Activated B cell treated with CpG ODN at 0.5 μM for 24 hours (primary cell): ENCODE measurements at regions not wholly inside any gene's neighbourhood (a gene's known extent, or its start where the extent isn't known, plus 50 kb on each side); places are given as distances from the start of the nearest gene placed in this dataset.

ENCODE experiments used
- ATAC-seq: fragments of 200-7000 bp; cut with Tn5 transposase; one replicate; pipeline ENCODE4 v1.10.0; 2021; ENCODE audit warnings: low read depth, mild to moderate bottlenecking, moderate library complexity
- CTCF ChIA-PET: fragments of 350-600 bp; sonication (Branson Sonifier 250); formaldehyde crosslinking; loops from one replicate; lab custom pipeline; 2021; ENCODE audit warnings: antibody characterized with exemption; lab: Charles Lee
- POLR2A ChIA-PET: fragments of 350-600 bp; sonication (Branson Sonifier 250); formaldehyde crosslinking; loops from one replicate; lab custom pipeline; 2021; ENCODE audit warnings: antibody characterized with exemption; lab: Charles Lee
- DNase-seq: peaks from one replicate; pipeline ENCODE4 v3.0.0; 2022
- H3K27ac Mint-ChIP-seq: one replicate; pipeline ENCODE4 v1.8.0; 2020; ENCODE audit warnings: mixed read lengths
- H3K27me3 Mint-ChIP-seq: one replicate; pipeline ENCODE4 v1.8.0; 2021; ENCODE audit warnings: mixed read lengths
- H3K36me3 Mint-ChIP-seq: one replicate; pipeline ENCODE4 v1.8.0; 2021; ENCODE audit warnings: low read depth, mixed read lengths
- H3K4me1 Mint-ChIP-seq: one replicate; pipeline ENCODE4 v1.8.0; 2021; ENCODE audit warnings: mixed read lengths
- H3K4me3 Mint-ChIP-seq: one replicate; pipeline ENCODE4 v1.8.0; 2020; ENCODE audit warnings: mild to moderate bottlenecking, mixed read lengths
- H3K9me3 Mint-ChIP-seq: one replicate; pipeline ENCODE4 v1.8.0; 2020; ENCODE audit warnings: mixed read lengths
- intact Hi-C: fragments of 100-400 bp; cut with micrococcal nuclease; formaldehyde crosslinking; loops from one replicate; pipeline ENCODE4 v1.15.1; 2024
- TF ChIP-seq, protein P1 (sequence below): fragments of 200-600 bp; IDR thresholded peaks from one replicate; pipeline ENCODE4 v1.8.0; 2022; ENCODE audit warnings: antibody characterized with exemption, mild to moderate bottlenecking

GRCh38 chr5:164735334-164735733 is 1229.9 kb downstream of the MAT2B start:
- ATAC-seq (no peak), DNase-seq (no peak)
- intact Hi-C loops = no loop called here
- Mint-ChIP-seq H3K36me3 (no peaks in the 10 kb centered on the region), H3K27me3 (no peaks in the 10 kb centered on the region), H3K4me1 (no peaks in the 10 kb centered on the region), H3K9me3 (peaks cover 6% of the 10 kb centered on the region), H3K4me3 (no peak overlapping the region), H3K27ac (no peak overlapping the region)
- ChIA-PET POLR2A (no interaction called here), CTCF (no interaction called here)
- TF ChIP-seq, protein P1, sequence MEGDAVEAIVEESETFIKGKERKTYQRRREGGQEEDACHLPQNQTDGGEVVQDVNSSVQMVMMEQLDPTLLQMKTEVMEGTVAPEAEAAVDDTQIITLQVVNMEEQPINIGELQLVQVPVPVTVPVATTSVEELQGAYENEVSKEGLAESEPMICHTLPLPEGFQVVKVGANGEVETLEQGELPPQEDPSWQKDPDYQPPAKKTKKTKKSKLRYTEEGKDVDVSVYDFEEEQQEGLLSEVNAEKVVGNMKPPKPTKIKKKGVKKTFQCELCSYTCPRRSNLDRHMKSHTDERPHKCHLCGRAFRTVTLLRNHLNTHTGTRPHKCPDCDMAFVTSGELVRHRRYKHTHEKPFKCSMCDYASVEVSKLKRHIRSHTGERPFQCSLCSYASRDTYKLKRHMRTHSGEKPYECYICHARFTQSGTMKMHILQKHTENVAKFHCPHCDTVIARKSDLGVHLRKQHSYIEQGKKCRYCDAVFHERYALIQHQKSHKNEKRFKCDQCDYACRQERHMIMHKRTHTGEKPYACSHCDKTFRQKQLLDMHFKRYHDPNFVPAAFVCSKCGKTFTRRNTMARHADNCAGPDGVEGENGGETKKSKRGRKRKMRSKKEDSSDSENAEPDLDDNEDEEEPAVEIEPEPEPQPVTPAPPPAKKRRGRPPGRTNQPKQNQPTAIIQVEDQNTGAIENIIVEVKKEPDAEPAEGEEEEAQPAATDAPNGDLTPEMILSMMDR = no peak

GRCh38 chr5:164741376-164741775 is 1236.0 kb downstream of the MAT2B start:
- intact Hi-C loops = no loop called here
- Mint-ChIP-seq H3K9me3 (peaks cover 5% of the 10 kb centered on the region), H3K4me3 (no peak overlapping the region), H3K4me1 (peaks cover 6% of the 10 kb centered on the region), H3K36me3 (no peaks in the 10 kb centered on the region), H3K27me3 (no peaks in the 10 kb centered on the region), H3K27ac (no peak overlapping the region)
- ATAC-seq (no peak), DNase-seq (no peak)
- ChIA-PET POLR2A (no interaction called here), CTCF (no interaction called here)
- TF ChIP-seq, protein P1 = no peak

- Mint-ChIP-seq H3K4me3 (no peak overlapping the region), H3K27me3 (no peaks in the 10 kb centered on the region), H3K9me3 (peaks cover 5% of the 10 kb centered on the region), H3K36me3 (no peaks in the 10 kb centered on the region), H3K27ac (no peak overlapping the region), H3K4me1 (peaks cover 6% of the 10 kb centered on the region)
- ATAC-seq (no peak), DNase-seq (no peak)
- ChIA-PET POLR2A (no interaction called here), CTCF (no interaction called here)
- intact Hi-C loops = no loop called here
- TF ChIP-seq, protein P1 = no peak
These were observed 1236.6 kb downstream of the MAT2B start for GRCh38 chr5:164742025-164742424.

DNA sequence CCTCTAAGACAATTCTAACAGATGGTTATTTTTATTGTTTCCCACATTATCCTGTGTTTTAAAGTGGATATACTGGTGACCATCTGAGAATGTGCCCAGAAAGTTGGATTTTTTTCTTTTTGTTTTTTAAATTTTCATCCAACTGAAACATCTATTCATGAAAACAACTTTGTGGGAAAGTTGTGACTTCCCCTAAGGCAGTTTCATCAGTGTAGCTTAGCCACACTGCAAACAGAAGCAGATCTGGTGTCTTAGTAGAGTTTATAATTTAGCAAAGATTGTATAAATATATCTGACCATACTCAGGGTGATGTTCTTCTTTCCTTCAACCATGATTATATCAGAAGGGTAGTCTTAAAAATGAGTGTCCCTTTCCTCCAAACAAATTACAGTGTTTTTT is 1241.3 kb downstream of the MAT2B start:
- no peak for DNase-seq
- no peaks in the 10 kb centered on the region for H3K36me3 Mint-ChIP-seq
- TF ChIP-seq, protein P1 = no peak
- no peak overlapping the region for H3K4me3 Mint-ChIP-seq
- no peak for ATAC-seq
- H3K27me3 Mint-ChIP-seq = no peaks in the 10 kb centered on the region
- peaks cover 3% of the 10 kb centered on the region for H3K4me1 Mint-ChIP-seq
- H3K27ac Mint-ChIP-seq = no peak overlapping the region
- intact Hi-C loops = no loop called here
- POLR2A ChIA-PET = no interaction called here
- H3K9me3 Mint-ChIP-seq = peaks cover 2% of the 10 kb centered on the region
- CTCF ChIA-PET = no interaction called here

- DNase-seq (no peak), ATAC-seq (no peak)
- no peak overlapping the region for H3K27ac Mint-ChIP-seq
- ChIA-PET CTCF (no interaction called here), POLR2A (no interaction called here)
- H3K36me3 Mint-ChIP-seq = no peaks in the 10 kb centered on the region
- H3K27me3 Mint-ChIP-seq = no peaks in the 10 kb centered on the region
- intact Hi-C loops = no loop called here
- no peak overlapping the region for H3K4me3 Mint-ChIP-seq
- H3K4me1 Mint-ChIP-seq = no peaks in the 10 kb centered on the region
- H3K9me3 Mint-ChIP-seq = no peaks in the 10 kb centered on the region
- TF ChIP-seq, protein P1 = no peak
These were observed 1242.0 kb downstream of the MAT2B start for GRCh38 chr5:164747371-164747770.
